DMS114 treated with DMSO at 0.1 percent for 48 hours (cell line): ENCODE measurements at regions not wholly inside any gene's neighbourhood (a gene's known extent, or its start where the extent isn't known, plus 50 kb on each side); places are given as distances from the start of the nearest gene placed in this dataset.
A peak's percentile ranks its signal among the peaks of the same experiment; 100 is the strongest.
"Not testable (repeated sequence)": the region's sequence is repeated elsewhere in the genome, so short reads cannot be mapped to it uniquely, and the experiment has no call there.

ENCODE experiments used
- DNase-seq: peaks from one replicate; lab custom pipeline; 2025; ENCODE audit not compliant: unreplicated experiment; lab: John Stamatoyannopoulos, UW

GRCh38 chr11:64428693-64429092 lies 69.7 kb downstream of the RPS6KA4 start:
- no peak for DNase-seq

DNA sequence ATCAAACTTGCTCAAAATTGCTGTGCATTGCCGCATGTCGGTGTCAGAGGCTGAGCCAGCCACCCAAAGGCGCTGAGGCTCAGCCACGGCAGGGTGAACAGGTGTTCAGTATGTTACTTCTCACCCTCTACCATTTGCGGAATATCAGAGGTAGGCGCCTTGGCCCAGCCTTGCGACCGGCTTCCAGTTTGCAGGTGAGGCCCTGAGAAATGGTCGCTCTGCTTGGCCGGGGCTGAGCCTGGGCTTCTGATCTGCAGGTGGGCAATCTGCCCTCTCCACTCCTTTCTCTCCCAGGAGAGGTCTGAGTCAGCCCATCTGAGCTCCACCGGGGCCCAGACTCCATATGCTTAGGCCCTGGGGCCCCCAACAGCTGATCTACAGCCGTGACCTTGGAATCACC lies 71.0 kb downstream of the RPS6KA4 start:
- DNase-seq = no peak

DNA sequence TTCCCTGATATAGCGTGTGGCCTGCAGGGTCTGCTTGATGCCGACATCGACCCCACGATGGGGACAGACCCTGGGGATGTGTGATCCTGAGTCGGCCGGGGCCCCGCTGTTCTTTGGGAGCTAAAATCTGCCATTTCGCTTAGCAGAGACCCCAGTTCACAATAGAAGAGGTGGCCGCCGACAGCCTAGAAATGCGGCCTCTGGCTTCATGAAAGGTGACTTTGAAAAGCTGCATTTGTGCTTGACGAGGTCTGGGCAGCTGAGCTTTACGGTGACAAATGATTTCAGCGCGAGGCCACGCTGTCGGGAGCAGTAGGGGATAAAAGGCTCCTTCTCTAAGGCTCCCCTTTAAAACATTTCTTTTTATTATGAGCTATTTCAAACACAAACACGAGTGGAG lies 71.7 kb downstream of the RPS6KA4 start:
- no peak for DNase-seq

- no peak for DNase-seq
Measured at GRCh38 chr11:64436000-64436399, 77.0 kb downstream of the RPS6KA4 start.

GRCh38 chr11:64437426-64437825 lies 78.5 kb downstream of the RPS6KA4 start:
- no peak for DNase-seq

DNA sequence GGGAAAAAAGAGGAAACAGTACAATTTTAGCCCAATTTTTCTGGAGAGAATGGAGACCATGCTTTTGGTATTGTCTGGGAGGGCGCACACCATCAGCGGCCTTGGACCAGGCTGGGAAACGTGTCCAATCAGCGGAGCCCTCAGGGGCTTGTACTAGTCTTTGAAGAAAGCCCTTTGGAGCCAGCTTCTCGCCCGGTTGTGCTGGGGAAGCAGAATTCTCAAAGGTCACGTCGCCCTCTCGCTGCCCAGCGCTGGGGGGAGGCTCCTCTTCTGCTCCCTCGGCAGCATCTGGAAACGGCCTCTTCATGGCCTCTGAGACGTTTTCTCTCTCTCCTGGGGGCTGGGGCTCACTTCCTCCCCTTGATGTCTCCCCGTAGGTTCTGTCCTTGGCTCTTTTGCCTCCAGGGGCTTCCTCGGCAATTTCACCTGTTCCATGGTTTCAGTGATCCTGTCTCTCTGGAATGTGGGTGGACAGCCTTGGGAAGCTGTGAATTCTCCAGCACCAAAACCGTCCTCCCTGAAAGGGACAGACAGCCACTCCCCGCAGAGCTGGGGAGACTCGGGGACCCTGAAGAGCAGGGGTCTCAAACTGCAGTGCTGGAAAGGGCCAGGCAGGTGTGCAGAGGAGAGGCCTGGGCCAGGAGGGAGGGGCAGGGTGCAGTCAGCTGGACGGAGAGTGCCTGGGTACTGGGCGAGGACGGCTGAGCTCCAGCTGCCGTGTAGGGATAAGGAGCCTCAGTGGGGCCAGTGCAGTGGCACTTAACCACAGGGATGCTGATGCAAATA lies 80.2 kb downstream of the RPS6KA4 start:
- no peak for DNase-seq

DNA sequence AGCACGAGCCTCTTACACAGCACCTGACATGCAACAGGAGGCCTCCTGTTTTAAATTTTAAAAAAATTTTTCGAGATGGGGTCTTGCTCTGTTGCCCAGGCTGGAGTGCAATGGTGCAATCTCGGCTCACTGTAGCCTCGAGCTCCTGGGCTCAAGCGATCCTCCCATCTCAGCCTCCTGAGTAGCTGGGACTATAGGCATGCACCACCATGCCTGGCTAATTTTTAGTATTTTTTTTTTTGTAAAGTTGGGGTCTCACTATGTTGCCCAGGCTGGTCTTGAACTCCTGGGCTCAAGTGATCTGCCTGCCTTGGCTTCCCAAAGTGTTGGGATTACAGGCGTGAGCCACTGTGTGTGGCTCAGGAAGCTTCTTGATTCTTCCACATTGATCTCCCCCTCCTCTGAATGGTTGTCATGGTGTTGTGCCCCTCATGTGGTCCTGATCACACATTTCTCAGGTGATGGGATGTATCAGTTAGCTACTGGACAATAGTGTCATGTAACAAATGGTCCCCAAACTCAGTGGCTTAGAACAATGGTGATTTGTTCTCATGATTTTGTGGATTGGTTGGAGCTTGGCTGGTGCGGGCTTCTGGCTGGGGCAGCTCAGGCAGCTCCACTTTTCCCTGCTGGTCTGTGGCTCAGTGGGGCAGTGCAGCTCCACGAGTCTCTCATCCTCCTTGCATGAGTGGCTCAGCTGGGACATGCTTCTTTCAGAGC lies 81.0 kb downstream of the RPS6KA4 start:
- not testable (repeated sequence) for DNase-seq

DNA sequence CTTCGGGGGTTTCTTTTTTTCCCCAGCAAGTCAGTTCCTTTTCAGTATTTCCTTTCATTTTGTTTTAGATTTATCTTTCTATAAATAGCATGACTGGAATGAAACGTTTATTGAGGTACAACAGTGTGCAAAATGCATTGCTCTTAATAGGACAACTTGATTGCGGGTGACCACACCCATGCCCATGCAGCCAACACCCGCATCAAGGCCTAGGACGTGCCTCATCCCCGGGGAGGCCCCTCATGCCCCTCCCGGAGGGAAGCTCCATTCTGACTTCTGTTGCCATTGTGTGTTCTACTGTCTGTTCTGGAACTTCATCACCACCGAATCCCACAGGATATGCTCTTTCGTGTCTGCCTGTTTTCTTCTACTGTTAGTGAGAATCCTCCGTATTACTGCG lies 82.2 kb downstream of the RPS6KA4 start:
- DNase-seq = no peak

DNA sequence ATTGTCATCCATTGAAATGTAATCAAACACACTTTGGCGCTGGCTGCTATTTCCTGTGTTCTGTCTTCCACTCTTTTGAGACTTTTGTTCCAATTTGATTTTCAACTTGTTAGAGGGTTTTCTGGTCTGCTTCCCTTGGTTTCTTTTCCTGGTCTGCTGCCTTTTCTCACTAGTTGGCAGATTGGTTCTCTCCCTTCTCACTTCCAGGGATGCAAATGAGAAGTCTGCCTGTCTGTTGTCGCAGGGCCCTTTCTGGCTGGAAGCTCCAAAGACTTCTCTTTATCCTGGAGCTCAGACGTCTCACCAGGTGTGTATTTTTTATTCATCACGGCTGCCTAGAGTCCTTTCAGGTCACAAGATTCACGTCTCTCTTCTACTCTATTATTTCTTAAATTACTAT lies 84.0 kb downstream of the RPS6KA4 start:
- no peak for DNase-seq

- DNase-seq = no peak
Measured at GRCh38 chr11:64444838-64445441, 86.0 kb downstream of the RPS6KA4 start.

DNA sequence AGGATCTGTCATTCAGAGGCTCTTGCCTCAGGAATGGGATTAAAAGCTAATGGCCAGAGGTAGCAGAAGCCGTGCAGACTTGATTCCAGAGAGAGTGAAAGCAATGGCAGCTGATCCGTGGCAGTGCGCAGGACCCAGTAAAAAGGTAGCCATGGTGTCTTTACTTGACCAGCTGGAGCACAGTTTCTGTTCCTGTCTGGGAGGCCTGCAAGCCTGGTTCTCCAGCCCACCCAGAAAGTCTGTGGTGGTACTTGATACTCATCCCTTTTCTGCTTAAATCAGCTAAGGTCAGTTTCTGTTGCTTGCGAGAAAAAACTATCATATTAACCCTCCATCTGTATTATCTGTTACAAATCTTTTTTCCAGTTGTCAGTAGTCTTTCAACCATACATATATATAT lies 86.7 kb downstream of the RPS6KA4 start:
- no peak for DNase-seq

DNA sequence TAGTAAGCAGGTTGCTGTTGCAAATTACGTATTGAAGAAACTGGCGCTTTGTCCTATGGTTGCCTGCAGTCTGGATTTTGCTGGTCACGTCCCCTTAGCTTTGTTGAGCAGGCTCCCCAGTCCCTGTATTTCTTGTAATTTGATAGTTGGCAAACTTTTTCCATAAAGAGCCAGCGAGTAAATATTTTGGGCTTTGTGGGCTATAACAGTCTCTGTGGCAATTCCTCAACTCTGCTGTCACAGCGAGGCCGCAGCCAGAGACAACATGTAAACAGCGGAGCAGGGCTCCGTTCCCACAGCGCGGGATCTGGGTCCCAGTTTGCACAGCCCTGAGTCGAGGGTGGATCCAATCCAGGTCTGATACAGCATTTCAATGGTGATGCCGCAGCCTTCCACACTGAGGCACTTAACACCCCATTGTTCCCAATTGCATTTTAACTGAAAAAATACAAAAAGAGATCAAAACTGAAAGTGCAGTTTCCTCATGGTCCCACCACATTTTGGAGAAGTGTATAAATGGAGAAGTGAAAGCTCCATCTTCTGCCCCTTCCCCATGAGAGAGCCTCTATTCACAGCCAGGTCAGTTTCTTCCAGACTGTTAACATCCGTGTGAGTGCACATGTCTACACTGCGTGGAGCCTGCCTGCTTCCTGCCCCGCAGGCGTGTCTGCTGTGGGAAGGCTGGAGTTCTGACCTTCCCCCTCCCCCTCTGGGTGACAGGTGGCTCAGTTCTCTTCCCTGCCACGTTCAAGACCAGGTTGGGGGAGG lies 89.1 kb downstream of the RPS6KA4 start:
- DNase-seq = no peak

DNA sequence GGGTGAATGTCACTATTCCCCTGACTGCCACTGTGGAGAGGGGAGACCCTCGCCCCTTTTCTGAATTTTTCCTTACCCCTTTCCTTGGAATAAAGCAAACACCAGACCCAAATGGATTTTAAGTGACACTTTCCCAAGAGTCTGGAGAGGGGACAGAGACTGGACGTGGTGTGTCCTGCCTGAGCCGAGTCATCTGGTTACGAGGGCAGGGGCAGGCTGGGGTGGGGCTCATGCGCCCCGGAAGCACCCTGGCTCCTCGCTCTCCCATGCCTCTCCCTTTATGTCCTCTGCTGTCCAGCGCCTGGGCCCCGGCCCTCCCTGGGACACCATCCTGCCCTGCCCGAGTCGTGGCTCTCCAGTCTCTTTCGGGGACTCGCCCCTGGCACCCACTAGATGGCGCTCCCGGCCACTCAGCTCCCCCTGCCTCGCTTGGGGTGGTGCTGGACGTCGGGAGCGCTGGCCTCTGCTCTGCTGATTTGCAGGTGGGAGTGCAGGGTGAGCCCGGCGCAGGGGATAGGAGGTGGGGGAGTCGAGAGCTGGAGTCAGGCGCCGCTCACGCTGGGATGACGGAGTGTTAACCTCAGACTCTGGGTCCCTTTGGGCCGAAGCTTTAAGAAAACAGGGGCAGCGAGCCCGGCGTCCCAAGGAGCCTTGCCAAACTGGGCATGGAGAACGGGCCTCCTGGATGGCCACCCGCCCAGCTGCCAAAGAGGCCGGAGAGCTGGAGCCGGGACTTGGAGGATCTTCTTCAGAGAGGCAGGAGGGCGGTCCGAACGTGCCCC lies 89.8 kb downstream of the RPS6KA4 start:
- DNase-seq = peak; percentile 72

DNA sequence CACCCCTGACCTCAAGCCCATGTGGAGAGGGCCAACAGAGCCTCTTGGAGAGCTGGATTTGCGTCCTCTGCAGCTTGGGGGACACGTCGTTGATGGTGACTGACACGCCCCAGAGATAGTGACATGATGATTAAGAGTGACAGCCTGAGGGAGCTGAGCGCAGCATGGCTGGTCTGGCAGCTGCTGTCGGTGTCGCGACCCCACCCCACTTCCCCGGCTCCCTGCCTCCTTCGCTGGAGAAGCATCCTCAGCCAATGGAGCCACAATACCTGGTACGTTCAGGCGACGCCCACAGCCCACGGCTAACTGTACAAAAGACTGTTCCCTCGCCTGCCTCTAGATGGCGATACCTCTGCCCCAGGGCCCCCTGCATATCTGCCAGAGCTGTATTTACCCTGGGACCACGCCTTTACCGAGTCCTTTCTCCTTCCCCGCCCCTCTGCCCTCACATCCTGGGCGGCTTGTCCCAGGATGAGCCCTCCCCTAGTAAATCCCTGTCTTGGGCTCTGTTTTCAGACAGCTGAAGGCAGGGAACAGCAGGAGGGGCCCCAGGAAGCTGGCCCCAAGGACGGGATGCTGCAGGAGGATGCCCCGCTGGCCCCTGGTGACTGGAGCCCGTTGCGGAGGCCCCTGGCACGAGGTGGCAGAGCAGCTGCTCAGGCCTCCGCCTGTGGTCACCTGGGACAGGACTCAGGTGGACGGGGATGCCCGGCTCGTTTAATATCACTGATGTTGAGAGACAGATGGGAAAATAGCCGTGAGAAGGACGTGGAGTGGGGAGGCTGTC lies 90.6 kb downstream of the RPS6KA4 start:
- DNase-seq = peak; percentile 82

DNA sequence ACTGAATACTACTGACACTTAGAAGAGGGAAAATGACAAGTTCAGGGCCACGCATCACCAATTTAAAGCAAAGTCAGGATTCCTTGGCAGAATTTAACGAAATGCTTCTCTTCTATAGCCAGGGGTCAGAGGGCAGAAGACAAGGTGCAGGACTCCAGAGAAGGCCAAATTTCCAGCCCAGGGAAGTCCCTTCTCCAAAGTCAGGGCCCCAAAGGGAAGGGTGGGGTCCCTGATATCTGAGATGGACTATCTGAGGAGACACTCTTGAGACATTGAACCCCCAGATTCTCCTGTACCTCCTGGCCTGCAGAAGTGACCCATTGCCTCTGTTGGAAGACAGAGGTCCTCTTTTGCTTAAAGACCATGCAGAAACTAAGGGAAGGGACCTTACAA lies 91.2 kb downstream of the RPS6KA4 start:
- no peak for DNase-seq

DNA sequence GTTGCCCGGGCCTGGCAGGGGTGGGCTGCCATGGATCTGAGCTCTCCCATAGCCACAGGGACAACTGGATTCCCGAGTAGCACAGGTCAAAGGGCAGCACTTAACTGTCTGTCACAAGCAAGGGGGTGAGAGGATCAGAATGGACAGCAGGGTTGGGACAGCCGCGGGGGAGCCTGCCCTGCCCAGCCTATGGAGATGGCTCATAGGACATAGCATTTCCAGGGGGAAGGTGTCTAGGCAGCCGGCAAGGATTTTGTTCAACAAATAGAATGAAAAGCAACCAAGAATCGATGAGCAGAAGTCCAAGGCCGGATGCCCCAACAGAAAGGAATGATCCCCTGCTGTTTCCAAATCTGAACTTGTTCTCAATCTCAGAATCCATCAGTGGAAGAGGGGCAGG lies 92.9 kb downstream of the RPS6KA4 start:
- no peak for DNase-seq

DNA sequence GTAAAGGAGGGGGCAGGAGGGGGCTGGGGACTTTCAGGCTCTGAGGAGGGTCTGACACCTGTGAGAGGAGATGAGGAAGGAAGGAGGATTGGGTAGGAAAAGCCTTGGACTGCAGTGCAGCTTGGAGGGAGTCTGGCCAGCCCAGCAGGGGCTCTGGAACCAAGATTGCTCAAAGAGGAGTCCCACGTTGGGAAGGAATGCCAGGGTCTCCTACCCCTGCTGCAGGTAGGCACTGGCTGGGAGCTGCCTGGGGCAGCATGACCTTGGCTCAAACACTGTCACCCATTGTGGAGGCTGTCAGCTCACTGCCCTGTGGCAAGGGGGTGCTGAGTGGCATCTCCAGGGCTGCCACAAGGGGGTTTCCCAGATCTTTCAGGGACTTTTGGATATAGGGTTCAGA lies 94.5 kb downstream of the RPS6KA4 start:
- no peak for DNase-seq

DNA sequence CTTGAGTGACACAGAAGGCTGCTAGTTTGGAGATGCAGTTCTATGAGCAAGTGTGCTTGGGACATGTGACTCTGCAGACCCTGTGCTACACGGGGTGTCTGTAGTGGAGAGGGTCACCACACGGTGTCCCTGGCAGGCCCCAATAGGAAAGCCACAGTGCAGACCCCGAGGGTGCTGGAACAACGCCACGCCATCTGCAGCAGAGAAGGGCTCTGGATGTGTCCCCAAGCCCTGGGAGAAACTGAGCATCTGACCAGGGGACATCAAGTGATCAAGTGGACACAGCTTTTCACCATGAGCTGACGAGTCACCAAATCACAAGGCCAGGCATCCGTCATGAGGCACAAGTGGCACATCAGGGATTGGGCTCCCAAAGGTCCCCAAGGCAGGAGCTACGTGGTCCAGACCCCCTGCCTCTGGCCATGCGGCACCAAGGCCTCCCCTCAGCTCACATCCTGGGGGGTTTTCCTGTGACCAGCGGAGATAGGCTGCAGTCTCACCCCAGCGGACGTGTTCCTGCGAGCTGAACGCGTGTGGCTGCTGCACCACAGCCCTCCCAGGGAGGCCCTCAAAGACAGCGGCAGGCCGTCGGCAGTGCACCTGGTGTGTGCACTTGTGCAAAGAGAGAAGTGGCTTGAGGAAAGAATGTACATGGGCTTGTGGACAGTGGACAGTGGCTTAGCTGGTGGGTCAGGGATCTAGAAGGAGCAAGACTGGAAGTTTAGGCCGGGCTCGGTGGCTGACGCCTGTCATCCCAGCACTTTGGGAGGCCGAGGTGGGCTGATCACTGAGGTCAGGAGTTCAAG lies 96.7 kb downstream of the RPS6KA4 start:
- no peak for DNase-seq
